Liver (tissue), 8 donors: ENCODE measurements at regions not wholly inside any gene's neighbourhood (a gene's known extent, or its start where the extent isn't known, plus 50 kb on each side); places are given as distances from the start of the nearest gene placed in this dataset.

Source experiments
- DNase-seq: peaks from one replicate; pipeline ENCODE4 v3.0.0-alpha.2; 2017; ENCODE audit warnings: low spot score
- H3K27ac ChIP-seq, 2 donors: one replicate each; pipeline ENCODE4 v1.7.0; 2013; ENCODE audit warnings: inconsistent platforms in 2 of 2, low read length in 2 of 2, control low read depth in 1 of 2, low read depth in 1 of 2, mild to moderate bottlenecking in 1 of 2
- H3K27me3 ChIP-seq, 4 donors: one replicate each; pipeline versions ENCODE4 v1.6.1 to v1.7.0; 2013; ENCODE audit warnings: low read length in 3 of 4, inconsistent platforms in 1 of 4, mild to moderate bottlenecking in 1 of 4, moderate library complexity in 1 of 4; ENCODE audit not compliant: control insufficient read depth in 4 of 4, insufficient read depth in 4 of 4
- H3K36me3 ChIP-seq, 4 donors: one replicate each; pipeline versions ENCODE4 v1.6.1 to v1.7.0; 2013; ENCODE audit warnings: low read length in 3 of 4, mild to moderate bottlenecking in 3 of 4, low read depth in 1 of 4, moderate library complexity in 1 of 4; ENCODE audit not compliant: control insufficient read depth in 4 of 4, insufficient read depth in 3 of 4
- H3K4me1 ChIP-seq, 4 donors: one replicate each; pipeline versions ENCODE4 v1.6.1 to v1.7.0; 2013; ENCODE audit warnings: low read length in 3 of 4, mild to moderate bottlenecking in 3 of 4, moderate library complexity in 1 of 4; ENCODE audit not compliant: control insufficient read depth in 4 of 4, insufficient read depth in 4 of 4
- H3K4me3 ChIP-seq, 3 donors: one replicate each; pipeline versions ENCODE4 v1.6.1 to v1.7.0; 2013; ENCODE audit warnings: low read length in 3 of 3, control low read depth in 1 of 3, low read depth in 1 of 3, mild to moderate bottlenecking in 1 of 3
- H3K9ac ChIP-seq, 2 donors: one replicate each; pipeline ENCODE4 v1.7.0; 2013; ENCODE audit warnings: low read length in 2 of 2, mild to moderate bottlenecking in 2 of 2, moderate library complexity in 2 of 2, control low read depth in 1 of 2, low read depth in 1 of 2
- H3K9me3 ChIP-seq, 4 donors: one replicate each; pipeline versions ENCODE4 v1.6.1 to v1.7.0; 2013; ENCODE audit warnings: low read length in 3 of 4; ENCODE audit not compliant: control insufficient read depth in 4 of 4
- EGR1 ChIP-seq, 2 donors: IDR thresholded peaks; 2 replicates each; pipeline ENCODE4 v1.6.1; 2016 to 2018; ENCODE audit warnings: antibody characterized with exemption in 2 of 2, low read depth in 2 of 2
- FOXA1 ChIP-seq: IDR thresholded peaks from 2 replicates; pipeline ENCODE4 v1.6.1; 2016; ENCODE audit warnings: antibody characterized with exemption
- GABPA ChIP-seq, 2 donors: IDR thresholded peaks in 1 of 2; conservative IDR thresholded peaks in 1 of 2; 2 replicates each; pipeline ENCODE4 v1.6.1; 2016; ENCODE audit warnings: antibody characterized with exemption in 2 of 2, mild to moderate bottlenecking in 1 of 2, moderate library complexity in 1 of 2
- HNF4G ChIP-seq: IDR thresholded peaks from 2 replicates; pipeline ENCODE4 v1.6.1; 2016; ENCODE audit warnings: antibody characterized with exemption
- JUND ChIP-seq, 2 donors: IDR thresholded peaks; 2 replicates each; pipeline ENCODE4 v1.6.1; 2016; ENCODE audit warnings: antibody characterized with exemption in 2 of 2
- NR2F2 ChIP-seq: IDR thresholded peaks from 2 replicates; pipeline ENCODE4 v1.6.1; 2016; ENCODE audit warnings: antibody characterized with exemption
- RAD21 ChIP-seq, 2 donors: IDR thresholded peaks; 2 replicates each; pipeline ENCODE4 v1.6.1; 2016; ENCODE audit warnings: antibody characterized with exemption in 2 of 2, mild to moderate bottlenecking in 2 of 2
- REST ChIP-seq: IDR thresholded peaks from 2 replicates; pipeline ENCODE4 v1.6.1; 2016; ENCODE audit warnings: antibody characterized with exemption, mild to moderate bottlenecking
- RXRA ChIP-seq, 2 donors: IDR thresholded peaks; 2 replicates each; pipeline ENCODE4 v1.6.1; 2017 to 2018; ENCODE audit warnings: antibody characterized with exemption in 2 of 2, mild to moderate bottlenecking in 1 of 2
- TAF1 ChIP-seq: conservative IDR thresholded peaks from 2 replicates; pipeline ENCODE4 v1.6.1; 2016; ENCODE audit warnings: antibody characterized with exemption, mild to moderate bottlenecking
- YY1 ChIP-seq: IDR thresholded peaks from 2 replicates; pipeline ENCODE4 v1.6.1; 2016; ENCODE audit warnings: antibody characterized with exemption, mild to moderate bottlenecking
- ZBTB33 ChIP-seq: IDR thresholded peaks from 2 replicates; pipeline ENCODE4 v1.6.1; 2016; ENCODE audit warnings: antibody characterized with exemption
- whole genome bisulfite sequencing: extraction: QIAGEN DNeasy Blood & Tissue Kit; methylation state at CpG from one replicate; pipeline ENCODE4 v1.1.7; 2013; 5-methylcytosine and 5-hydroxymethylcytosine counted together
- TF ChIP-seq, protein P1 (sequence below): fragments of 150-350 bp; IDR thresholded peaks from 2 replicates; pipeline ENCODE4 v1.5.1; 2017; ENCODE audit warnings: improper control_type of control experiment, low read depth, low read length; ENCODE audit not compliant: missing input control
- donor health status: healthy.
- donor health status: healthy.
- donor health status: healthy.
- donor health status: healthy.
- donor health status: healthy.

DNA sequence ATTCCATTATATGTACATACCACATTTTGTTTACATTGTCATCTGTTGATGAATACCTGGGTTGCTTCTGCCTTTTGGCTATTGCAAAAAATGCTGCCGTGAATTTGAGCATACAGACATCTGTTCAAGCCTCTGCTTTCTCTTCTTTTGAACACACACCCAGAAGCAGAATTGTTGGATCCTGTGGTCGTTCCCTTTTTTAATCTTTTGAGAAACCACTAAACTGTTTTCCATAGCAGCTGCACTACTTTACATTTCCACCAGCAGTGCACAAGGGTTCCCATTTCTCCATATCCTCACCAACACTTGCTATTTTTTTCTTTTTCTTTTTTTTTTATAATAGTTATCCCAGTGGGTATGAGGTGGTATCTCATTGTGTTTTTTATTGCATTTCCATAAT is 123.5 kb downstream of the TEX29 start:
- no peak overlapping the region for H3K27ac ChIP-seq
- no peak overlapping the region for H3K4me3 ChIP-seq
- H3K9me3 ChIP-seq, result peaks cover 2 to 10% (median 6%) of the 10 kb centered on the region in 4 donors
- DNase-seq, result no peak
- H3K9ac ChIP-seq, result no peak overlapping the region
- TF ChIP-seq HNF4G, result no peak
- no peak for TF ChIP-seq GABPA (IDR thresholded peaks at IDR 0.05 in 1 of 2, conservative IDR thresholded peaks at IDR 0.05 in 1 of 2)
- TF ChIP-seq RXRA (IDR thresholded peaks at IDR 0.05), result no peak
- TF ChIP-seq, protein P1, sequence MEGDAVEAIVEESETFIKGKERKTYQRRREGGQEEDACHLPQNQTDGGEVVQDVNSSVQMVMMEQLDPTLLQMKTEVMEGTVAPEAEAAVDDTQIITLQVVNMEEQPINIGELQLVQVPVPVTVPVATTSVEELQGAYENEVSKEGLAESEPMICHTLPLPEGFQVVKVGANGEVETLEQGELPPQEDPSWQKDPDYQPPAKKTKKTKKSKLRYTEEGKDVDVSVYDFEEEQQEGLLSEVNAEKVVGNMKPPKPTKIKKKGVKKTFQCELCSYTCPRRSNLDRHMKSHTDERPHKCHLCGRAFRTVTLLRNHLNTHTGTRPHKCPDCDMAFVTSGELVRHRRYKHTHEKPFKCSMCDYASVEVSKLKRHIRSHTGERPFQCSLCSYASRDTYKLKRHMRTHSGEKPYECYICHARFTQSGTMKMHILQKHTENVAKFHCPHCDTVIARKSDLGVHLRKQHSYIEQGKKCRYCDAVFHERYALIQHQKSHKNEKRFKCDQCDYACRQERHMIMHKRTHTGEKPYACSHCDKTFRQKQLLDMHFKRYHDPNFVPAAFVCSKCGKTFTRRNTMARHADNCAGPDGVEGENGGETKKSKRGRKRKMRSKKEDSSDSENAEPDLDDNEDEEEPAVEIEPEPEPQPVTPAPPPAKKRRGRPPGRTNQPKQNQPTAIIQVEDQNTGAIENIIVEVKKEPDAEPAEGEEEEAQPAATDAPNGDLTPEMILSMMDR, result no peak
- TF ChIP-seq ZBTB33, result no peak
- TF ChIP-seq FOXA1, result no peak
- TF ChIP-seq YY1, result no peak
- H3K27me3 ChIP-seq, result peaks cover 0 to 7% (median 0%) of the 10 kb centered on the region in 4 donors
- H3K4me1 ChIP-seq, result no peaks in the 10 kb centered on the region
- H3K36me3 ChIP-seq, result no peaks in the 10 kb centered on the region
- 80% methylated on average over 2 of the region's 2 CpGs for WGBS

GRCh38 chr13:111448504-111448903 is 128.1 kb downstream of the TEX29 start:
- 70% methylated on average over 7 of the region's 7 CpGs for WGBS
- Histone ChIP-seq H3K27ac (no peak overlapping the region), H3K4me1 (no peaks in the 10 kb centered on the region), H3K9ac (no peak overlapping the region), H3K27me3 (peaks cover 0 to 7% (median 0%) of the 10 kb centered on the region in 4 donors), H3K4me3 (no peak overlapping the region), H3K9me3 (peaks cover 2 to 13% (median 3%) of the 10 kb centered on the region in 4 donors), H3K36me3 (no peaks in the 10 kb centered on the region)
- DNase-seq, result no peak
- no peak for TF ChIP-seq HNF4G
- TF ChIP-seq ZBTB33, result no peak
- no peak for TF ChIP-seq RXRA (IDR thresholded peaks at IDR 0.05)
- TF ChIP-seq NR2F2, result no peak
- no peak for TF ChIP-seq GABPA (IDR thresholded peaks at IDR 0.05 in 1 of 2, conservative IDR thresholded peaks at IDR 0.05 in 1 of 2)
- no peak for TF ChIP-seq FOXA1
- no peak for TF ChIP-seq EGR1 (IDR thresholded peaks at IDR 0.05; ENCODE audit: low read depth in 2 of 2)
- TF ChIP-seq RAD21 (IDR thresholded peaks at IDR 0.05), result no peak
- no peak for TF ChIP-seq TAF1
- TF ChIP-seq REST, result no peak
- no peak for TF ChIP-seq JUND (IDR thresholded peaks at IDR 0.05)
- no peak for TF ChIP-seq YY1
